ENCODE measurements at regions not wholly inside any gene's neighbourhood (a gene's known extent, or its start where the extent isn't known, plus 50 kb on each side); places are given as distances from the start of the nearest gene placed in this dataset.

DNA sequence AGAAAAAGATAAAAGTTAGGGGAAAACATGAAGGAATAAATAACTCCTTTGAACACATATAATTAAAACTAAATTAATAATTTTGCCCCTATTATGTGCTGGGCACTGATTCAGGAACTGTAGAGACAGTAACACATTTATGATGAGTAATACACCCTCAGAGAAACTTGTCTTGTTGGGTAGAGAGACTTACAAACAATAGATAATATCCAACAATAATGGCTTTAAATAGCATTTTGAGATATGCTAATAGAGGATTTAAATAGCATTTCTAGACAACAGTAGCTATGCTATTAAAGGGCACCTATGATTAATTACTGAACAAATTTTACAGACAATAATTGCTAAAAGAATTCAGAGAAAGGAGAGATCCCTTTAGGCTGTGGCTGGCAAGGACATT lies 455.5 kb downstream of the NUF2 start:
- TF ChIP-seq, protein P1, sequence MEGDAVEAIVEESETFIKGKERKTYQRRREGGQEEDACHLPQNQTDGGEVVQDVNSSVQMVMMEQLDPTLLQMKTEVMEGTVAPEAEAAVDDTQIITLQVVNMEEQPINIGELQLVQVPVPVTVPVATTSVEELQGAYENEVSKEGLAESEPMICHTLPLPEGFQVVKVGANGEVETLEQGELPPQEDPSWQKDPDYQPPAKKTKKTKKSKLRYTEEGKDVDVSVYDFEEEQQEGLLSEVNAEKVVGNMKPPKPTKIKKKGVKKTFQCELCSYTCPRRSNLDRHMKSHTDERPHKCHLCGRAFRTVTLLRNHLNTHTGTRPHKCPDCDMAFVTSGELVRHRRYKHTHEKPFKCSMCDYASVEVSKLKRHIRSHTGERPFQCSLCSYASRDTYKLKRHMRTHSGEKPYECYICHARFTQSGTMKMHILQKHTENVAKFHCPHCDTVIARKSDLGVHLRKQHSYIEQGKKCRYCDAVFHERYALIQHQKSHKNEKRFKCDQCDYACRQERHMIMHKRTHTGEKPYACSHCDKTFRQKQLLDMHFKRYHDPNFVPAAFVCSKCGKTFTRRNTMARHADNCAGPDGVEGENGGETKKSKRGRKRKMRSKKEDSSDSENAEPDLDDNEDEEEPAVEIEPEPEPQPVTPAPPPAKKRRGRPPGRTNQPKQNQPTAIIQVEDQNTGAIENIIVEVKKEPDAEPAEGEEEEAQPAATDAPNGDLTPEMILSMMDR (IDR thresholded peaks at IDR 0.05; ENCODE audit: low read depth, low read length, missing control alignments), result no peak
- no peak for DNase-seq (ENCODE audit: extremely low read depth, low read depth)
- H3K4me3 ChIP-seq (replicated peaks; ENCODE audit: low read depth, low read length), result no peak overlapping the region

DNA sequence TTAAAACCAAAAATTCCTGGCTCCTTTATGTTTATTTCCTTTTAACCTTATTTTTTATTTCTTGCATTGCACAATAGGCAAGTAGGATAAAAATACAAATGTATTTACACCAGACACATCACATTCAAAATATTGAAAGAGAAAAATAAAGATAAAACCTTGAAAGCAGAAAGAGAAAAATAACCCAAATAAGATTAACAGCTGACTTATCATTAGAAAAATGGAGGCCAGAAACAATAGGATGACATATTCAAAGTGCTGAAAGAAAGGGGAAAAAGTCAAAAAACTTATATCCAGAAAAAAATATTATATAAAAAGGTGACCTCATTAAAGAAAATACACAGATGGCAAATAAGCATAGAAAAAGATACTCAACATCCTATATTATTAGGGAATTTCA lies 459.4 kb downstream of the NUF2 start:
- no peak overlapping the region for H3K4me3 ChIP-seq (replicated peaks; ENCODE audit: low read depth, low read length)
- DNase-seq (ENCODE audit: extremely low read depth, low read depth), result no peak
- TF ChIP-seq, protein P1 (IDR thresholded peaks at IDR 0.05; ENCODE audit: low read depth, low read length, missing control alignments), result no peak

- no peak for DNase-seq (ENCODE audit: extremely low read depth, low read depth)
- TF ChIP-seq, protein P1 (IDR thresholded peaks at IDR 0.05; ENCODE audit: low read depth, low read length, missing control alignments), result no peak
- H3K4me3 ChIP-seq (replicated peaks; ENCODE audit: low read depth, low read length), result no peak overlapping the region
Observed at GRCh38 chr1:163785868-163786405, 464.2 kb downstream of the NUF2 start.

DNA sequence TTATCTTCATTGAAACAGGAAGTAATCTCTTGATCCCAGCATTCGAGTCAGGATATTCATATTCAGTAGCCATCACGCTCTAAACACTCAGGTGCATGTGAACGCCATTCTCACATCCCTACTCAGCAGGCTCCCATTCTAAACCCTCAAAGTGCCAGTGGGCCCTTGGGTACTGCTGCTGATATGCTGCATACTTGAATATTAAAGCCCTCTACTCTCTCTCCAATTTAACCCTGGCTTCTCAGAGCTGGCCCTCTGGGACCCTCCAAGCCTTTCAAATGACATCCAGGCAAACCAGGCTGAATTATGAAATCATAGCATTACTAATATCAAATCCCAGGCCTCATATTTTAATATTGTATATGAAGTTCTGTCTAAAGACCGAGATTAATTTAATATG lies 468.2 kb downstream of the NUF2 start:
- no peak for DNase-seq (ENCODE audit: extremely low read depth, low read depth)
- TF ChIP-seq, protein P1 (IDR thresholded peaks at IDR 0.05; ENCODE audit: low read depth, low read length, missing control alignments), result no peak
- H3K4me3 ChIP-seq (replicated peaks; ENCODE audit: low read depth, low read length), result no peak overlapping the region

DNA sequence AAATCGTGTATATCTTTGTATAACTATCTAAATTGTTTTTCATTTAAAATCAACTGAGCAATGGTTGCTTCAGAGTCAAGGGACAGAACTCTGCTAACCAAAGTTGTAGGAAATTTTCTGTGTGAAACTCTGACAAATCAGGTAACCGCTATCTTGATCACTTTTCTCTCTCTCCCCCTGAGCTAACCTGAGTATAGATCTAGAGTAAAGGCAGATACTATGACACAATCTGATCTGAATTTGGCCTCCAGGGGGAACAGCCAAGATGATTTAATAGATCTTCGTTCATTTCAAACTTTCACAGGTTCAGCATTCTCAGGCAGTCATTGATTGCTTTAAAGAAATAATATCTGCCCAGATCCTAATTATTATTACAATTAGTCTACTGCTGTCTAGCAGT lies 472.8 kb downstream of the NUF2 start:
- DNase-seq (ENCODE audit: extremely low read depth, low read depth), result no peak
- no peak overlapping the region for H3K4me3 ChIP-seq (replicated peaks; ENCODE audit: low read depth, low read length)
- TF ChIP-seq, protein P1 (IDR thresholded peaks at IDR 0.05; ENCODE audit: low read depth, low read length, missing control alignments), result no peak

- H3K4me3 ChIP-seq (replicated peaks; ENCODE audit: low read depth, low read length), result no peak overlapping the region
- TF ChIP-seq, protein P1 (IDR thresholded peaks at IDR 0.05; ENCODE audit: low read depth, low read length, missing control alignments), result no peak
- DNase-seq (ENCODE audit: extremely low read depth, low read depth), result peak; percentile 27
Observed at GRCh38 chr1:163796394-163796821, 474.7 kb downstream of the NUF2 start.

DNA sequence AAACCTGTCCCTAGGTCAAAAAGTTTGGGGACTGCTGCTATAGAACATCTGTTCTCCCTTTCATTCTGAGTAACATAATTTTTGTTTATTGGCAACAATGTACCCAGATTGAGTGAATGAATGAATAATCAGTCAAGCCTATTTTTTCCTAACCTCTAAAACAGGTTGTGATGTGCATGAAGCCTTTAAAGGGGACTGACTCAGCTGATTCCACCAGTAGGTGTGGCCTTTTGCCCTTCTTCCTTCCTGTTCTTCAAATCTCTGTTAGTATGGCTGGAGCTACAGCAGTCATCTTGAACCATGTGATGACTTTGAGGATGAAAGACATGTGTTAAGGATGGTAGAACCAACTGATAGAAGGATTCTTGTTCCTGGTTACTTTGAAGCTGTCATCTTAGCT lies 476.1 kb downstream of the NUF2 start:
- no peak for DNase-seq (ENCODE audit: extremely low read depth, low read depth)
- TF ChIP-seq, protein P1 (IDR thresholded peaks at IDR 0.05; ENCODE audit: low read depth, low read length, missing control alignments), result no peak
- H3K4me3 ChIP-seq (replicated peaks; ENCODE audit: low read depth, low read length), result no peak overlapping the region
